HCT116 (cell line): ENCODE measurements at regions not wholly inside any gene's neighbourhood (a gene's known extent, or its start where the extent isn't known, plus 50 kb on each side); places are given as distances from the start of the nearest gene placed in this dataset.

ENCODE experiments used
- ATF3 ChIP-seq: IDR thresholded peaks from 2 replicates; pipeline ENCODE4 v1.6.1; 2012
- CTCF ChIP-seq, 3 experiments: fragments of 200-600 bp in 1 of 3; sonication (generic) in 1 of 3; IDR thresholded peaks in 2 of 3; conservative IDR thresholded peaks in 1 of 3; 2 replicates each; pipeline ENCODE4 v1.5.1; 2012 to 2017; ENCODE audit warnings: low read depth in 2 of 3, low read length in 2 of 3, antibody characterized with exemption in 1 of 3, borderline replicate concordance in 1 of 3, control low read depth in 1 of 3, mild to moderate bottlenecking in 1 of 3, mixed read lengths in 1 of 3, mixed run types in 1 of 3, moderate library complexity in 1 of 3; ENCODE audit not compliant: insufficient read depth in 1 of 3
- EZH2 ChIP-seq: fragments of 200-600 bp; sonication (generic); IDR thresholded peaks from 2 replicates; pipeline ENCODE4 v1.6.1; 2017; ENCODE audit warnings: antibody characterized with exemption, mixed run types
- EZH2phosphoT487 ChIP-seq: fragments of 200-600 bp; IDR thresholded peaks from 2 replicates; pipeline ENCODE4 v1.6.1; 2018; ENCODE audit warnings: antibody characterized with exemption, borderline replicate concordance
- JUND ChIP-seq: IDR thresholded peaks from 2 replicates; pipeline ENCODE4 v1.6.1; 2012
- MAX ChIP-seq: IDR thresholded peaks from 2 replicates; pipeline ENCODE4 v1.6.1; 2012
- POLR2A ChIP-seq: IDR thresholded peaks from 2 replicates; pipeline ENCODE4 v1.7.0; 2011; ENCODE audit warnings: borderline replicate concordance; ENCODE audit not compliant: insufficient read depth, insufficient read length; ENCODE audit errors: extremely low read depth
- POLR2AphosphoS5 ChIP-seq: IDR thresholded peaks from 2 replicates; pipeline ENCODE4 v1.6.1; 2011; ENCODE audit warnings: mild to moderate bottlenecking, low read depth, low read length, moderate library complexity
- RAD21 ChIP-seq: IDR thresholded peaks from 2 replicates; pipeline ENCODE4 v1.6.1; 2012; ENCODE audit warnings: low read depth, mild to moderate bottlenecking
- REST ChIP-seq: IDR thresholded peaks from 2 replicates; pipeline ENCODE4 v1.6.1; 2012; ENCODE audit warnings: low read depth
- SIN3A ChIP-seq: IDR thresholded peaks from 2 replicates; pipeline ENCODE4 v1.6.1; 2012; ENCODE audit warnings: low read depth
- SP1 ChIP-seq: IDR thresholded peaks from 2 replicates; pipeline ENCODE4 v1.6.1; 2012; ENCODE audit warnings: low read depth
- SRF ChIP-seq: IDR thresholded peaks from 2 replicates; pipeline ENCODE4 v1.6.1; 2012; ENCODE audit warnings: low read depth
- ZBTB33 ChIP-seq: IDR thresholded peaks from 2 replicates; pipeline ENCODE4 v1.6.1; 2011; ENCODE audit warnings: mild to moderate bottlenecking, low read length, moderate library complexity; ENCODE audit not compliant: insufficient replicate concordance; ENCODE audit errors: extremely low read depth

GRCh38 chr5:158142156-158142555 is 283.2 kb upstream of the CLINT1 start:
- no peak for TF ChIP-seq POLR2A
- TF ChIP-seq CTCF (IDR thresholded peaks at IDR 0.05 in 2 of 3, conservative IDR thresholded peaks at IDR 0.05 in 1 of 3; ENCODE audit: borderline replicate concordance in 1 of 3, insufficient read depth in 1 of 3, low read depth in 2 of 3, low read length in 2 of 3) = no peak
- TF ChIP-seq EZH2 = no peak
- no peak for TF ChIP-seq POLR2AphosphoS5
- no peak for TF ChIP-seq ZBTB33
- TF ChIP-seq MAX = no peak
- no peak for TF ChIP-seq JUND
- TF ChIP-seq REST = no peak
- TF ChIP-seq SRF = no peak
- TF ChIP-seq SIN3A = no peak
- no peak for TF ChIP-seq EZH2phosphoT487
- TF ChIP-seq ATF3 = no peak
- TF ChIP-seq RAD21 = no peak
- no peak for TF ChIP-seq SP1
